HL-60 (cell line): ENCODE measurements at regions not wholly inside any gene's neighbourhood (a gene's known extent, or its start where the extent isn't known, plus 50 kb on each side); places are given as distances from the start of the nearest gene placed in this dataset.
"Not testable (repeated sequence)": the region's sequence is repeated elsewhere in the genome, so short reads cannot be mapped to it uniquely, and the experiment has no call there.

ENCODE experiments used
- GABPA ChIP-seq: IDR thresholded peaks from 2 replicates; pipeline ENCODE4 v1.6.1; 2012; ENCODE audit warnings: low read depth
- POLR2AphosphoS5 ChIP-seq: IDR thresholded peaks from 2 replicates; pipeline ENCODE4 v1.6.1; 2012; ENCODE audit warnings: low read depth
- SPI1 ChIP-seq: IDR thresholded peaks from 2 replicates; pipeline ENCODE4 v1.6.1; 2012; ENCODE audit warnings: low read depth, mild to moderate bottlenecking, borderline replicate concordance
- TF ChIP-seq, protein P1 (sequence below): IDR thresholded peaks from one replicate; pipeline ENCODE4 v1.5.1; 2011; ENCODE audit warnings: low read length, control low read depth, inconsistent platforms; ENCODE audit not compliant: insufficient read depth
- TF ChIP-seq, protein P2 (sequence below): IDR thresholded peaks from 2 replicates; pipeline ENCODE4 v1.6.1; 2012; ENCODE audit warnings: low read depth; ENCODE audit not compliant: insufficient replicate concordance

DNA sequence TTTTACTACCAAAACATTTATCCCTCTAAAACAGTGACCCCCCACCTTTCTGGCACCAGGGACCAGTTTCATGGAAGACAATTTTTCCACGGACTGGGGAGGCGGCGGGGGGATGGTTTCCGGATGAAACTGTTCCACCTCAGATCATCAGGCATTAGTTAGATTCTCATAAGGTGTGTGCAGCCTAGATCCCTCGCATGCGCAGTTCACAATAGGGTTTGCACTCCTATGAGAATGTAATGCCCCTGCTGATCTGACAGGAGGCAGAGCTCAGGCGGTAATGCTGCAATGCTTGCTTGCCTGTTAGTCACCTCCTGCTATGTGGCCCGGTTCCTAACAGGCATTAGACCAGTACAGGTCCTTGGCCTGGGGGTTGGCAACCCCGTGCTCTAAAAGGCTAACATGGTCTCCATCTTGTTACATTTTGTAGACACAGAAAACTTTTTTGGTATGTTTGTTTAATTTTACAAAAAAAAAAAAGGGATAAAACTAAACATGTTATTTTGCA lies 133.1 kb downstream of the DHRS2 start:
- TF ChIP-seq, protein P1, sequence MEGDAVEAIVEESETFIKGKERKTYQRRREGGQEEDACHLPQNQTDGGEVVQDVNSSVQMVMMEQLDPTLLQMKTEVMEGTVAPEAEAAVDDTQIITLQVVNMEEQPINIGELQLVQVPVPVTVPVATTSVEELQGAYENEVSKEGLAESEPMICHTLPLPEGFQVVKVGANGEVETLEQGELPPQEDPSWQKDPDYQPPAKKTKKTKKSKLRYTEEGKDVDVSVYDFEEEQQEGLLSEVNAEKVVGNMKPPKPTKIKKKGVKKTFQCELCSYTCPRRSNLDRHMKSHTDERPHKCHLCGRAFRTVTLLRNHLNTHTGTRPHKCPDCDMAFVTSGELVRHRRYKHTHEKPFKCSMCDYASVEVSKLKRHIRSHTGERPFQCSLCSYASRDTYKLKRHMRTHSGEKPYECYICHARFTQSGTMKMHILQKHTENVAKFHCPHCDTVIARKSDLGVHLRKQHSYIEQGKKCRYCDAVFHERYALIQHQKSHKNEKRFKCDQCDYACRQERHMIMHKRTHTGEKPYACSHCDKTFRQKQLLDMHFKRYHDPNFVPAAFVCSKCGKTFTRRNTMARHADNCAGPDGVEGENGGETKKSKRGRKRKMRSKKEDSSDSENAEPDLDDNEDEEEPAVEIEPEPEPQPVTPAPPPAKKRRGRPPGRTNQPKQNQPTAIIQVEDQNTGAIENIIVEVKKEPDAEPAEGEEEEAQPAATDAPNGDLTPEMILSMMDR, result not testable (repeated sequence)
- TF ChIP-seq POLR2AphosphoS5, SPI1, GABPA: not testable (repeated sequence)
- TF ChIP-seq, protein P2, sequence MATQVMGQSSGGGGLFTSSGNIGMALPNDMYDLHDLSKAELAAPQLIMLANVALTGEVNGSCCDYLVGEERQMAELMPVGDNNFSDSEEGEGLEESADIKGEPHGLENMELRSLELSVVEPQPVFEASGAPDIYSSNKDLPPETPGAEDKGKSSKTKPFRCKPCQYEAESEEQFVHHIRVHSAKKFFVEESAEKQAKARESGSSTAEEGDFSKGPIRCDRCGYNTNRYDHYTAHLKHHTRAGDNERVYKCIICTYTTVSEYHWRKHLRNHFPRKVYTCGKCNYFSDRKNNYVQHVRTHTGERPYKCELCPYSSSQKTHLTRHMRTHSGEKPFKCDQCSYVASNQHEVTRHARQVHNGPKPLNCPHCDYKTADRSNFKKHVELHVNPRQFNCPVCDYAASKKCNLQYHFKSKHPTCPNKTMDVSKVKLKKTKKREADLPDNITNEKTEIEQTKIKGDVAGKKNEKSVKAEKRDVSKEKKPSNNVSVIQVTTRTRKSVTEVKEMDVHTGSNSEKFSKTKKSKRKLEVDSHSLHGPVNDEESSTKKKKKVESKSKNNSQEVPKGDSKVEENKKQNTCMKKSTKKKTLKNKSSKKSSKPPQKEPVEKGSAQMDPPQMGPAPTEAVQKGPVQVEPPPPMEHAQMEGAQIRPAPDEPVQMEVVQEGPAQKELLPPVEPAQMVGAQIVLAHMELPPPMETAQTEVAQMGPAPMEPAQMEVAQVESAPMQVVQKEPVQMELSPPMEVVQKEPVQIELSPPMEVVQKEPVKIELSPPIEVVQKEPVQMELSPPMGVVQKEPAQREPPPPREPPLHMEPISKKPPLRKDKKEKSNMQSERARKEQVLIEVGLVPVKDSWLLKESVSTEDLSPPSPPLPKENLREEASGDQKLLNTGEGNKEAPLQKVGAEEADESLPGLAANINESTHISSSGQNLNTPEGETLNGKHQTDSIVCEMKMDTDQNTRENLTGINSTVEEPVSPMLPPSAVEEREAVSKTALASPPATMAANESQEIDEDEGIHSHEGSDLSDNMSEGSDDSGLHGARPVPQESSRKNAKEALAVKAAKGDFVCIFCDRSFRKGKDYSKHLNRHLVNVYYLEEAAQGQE, result not testable (repeated sequence)
